HCT116 (cell line): ENCODE measurements at regions not wholly inside any gene's neighbourhood (a gene's known extent, or its start where the extent isn't known, plus 50 kb on each side); places are given as distances from the start of the nearest gene placed in this dataset.
A peak's percentile ranks its signal among the peaks of the same experiment; 100 is the strongest.

Experiments used
- ATAC-seq: fragments of 200-7000 bp; cut with Tn5 transposase; 2 replicates; pipeline ENCODE4 v1.9.1; 2020; ENCODE audit warnings: mild to moderate bottlenecking, moderate library complexity
- BruUV-seq: library from RNA; stranded (reverse); fragments of 400-500 nt; replicated peaks from 2 replicates; lab custom pipeline; 2021; lab: Mats Ljungman, UMichigan
- CTCF ChIA-PET: fragments of 300-600 bp; sonication (Branson Sonifier 250); formaldehyde crosslinking; loops from one replicate; lab custom pipeline; 2021; ENCODE audit warnings: antibody characterized with exemption; lab: Charles Lee
- POLR2A ChIA-PET: fragments of 300-600, 350-600 bp; sonication (Branson Sonifier 250); formaldehyde crosslinking; loops from one replicate; lab custom pipeline; 2021; ENCODE audit warnings: antibody characterized with exemption; lab: Charles Lee
- RAD21 ChIA-PET, 2 experiments: fragments of 300-600 bp; sonication (Branson Sonifier 250); formaldehyde crosslinking; loops; one replicate each; lab custom pipeline; 2023; ENCODE audit warnings: low total read pairs in 2 of 2; ENCODE audit not compliant: uncharacterized antibody in 2 of 2, unreplicated experiment in 2 of 2, low non-redundant PET in 1 of 2; lab: Charles Lee
- DNase-seq: peaks from one replicate; pipeline ENCODE4 v3.0.0-alpha.2; 2010; ENCODE audit warnings: low read depth, low spot score
- H2AFZ ChIP-seq: fragments of 200-600 bp; shearing (Covaris generic), sonication (generic); 2 replicates; pipeline ENCODE4 v1.6.1; 2017; ENCODE audit warnings: low read depth, mixed run types, mixed read lengths, antibody characterized with exemption, low read length; ENCODE audit not compliant: poor library complexity, severe bottlenecking
- H3K27ac ChIP-seq: 2 replicates; pipeline ENCODE4 v1.5.1; 2012; ENCODE audit warnings: low read depth, low read length
- H3K27me3 ChIP-seq: fragments of 200-600 bp; sonication (generic); 2 replicates; pipeline ENCODE4 v1.6.1; 2016; ENCODE audit warnings: mixed run types, low read length, mixed read lengths; ENCODE audit not compliant: insufficient read depth
- H3K36me3 ChIP-seq, 2 experiments: fragments of 200-500 bp in 1 of 2; fragments of 200-600 bp in 1 of 2; sonication (Bioruptor generic) in 1 of 2; sonication (generic) in 1 of 2; 2 replicates each; pipeline versions ENCODE4 v1.5.1 to v1.6.1; 2014 to 2016; ENCODE audit warnings: low read length in 2 of 2, inconsistent platforms in 1 of 2, mixed read lengths in 1 of 2, mixed run types in 1 of 2; ENCODE audit not compliant: insufficient read depth in 2 of 2, control insufficient read depth in 1 of 2
- H3K4me1 ChIP-seq, 2 experiments: fragments of 200-600 bp in 1 of 2; sonication (generic) in 1 of 2; 2 replicates each; pipeline versions ENCODE4 v1.5.1 to v1.6.1; 2012 to 2017; ENCODE audit warnings: low read length in 2 of 2, inconsistent platforms in 1 of 2, mild to moderate bottlenecking in 1 of 2, mixed read lengths in 1 of 2, mixed run types in 1 of 2, moderate library complexity in 1 of 2; ENCODE audit not compliant: insufficient read depth in 2 of 2, control insufficient read depth in 1 of 2
- H3K4me2 ChIP-seq: fragments of 200-600 bp; sonication (generic); 2 replicates; pipeline ENCODE4 v1.6.1; 2017; ENCODE audit warnings: mixed run types, low read length, mixed read lengths
- H3K4me3 ChIP-seq, 2 experiments: fragments of 200-600 bp in 1 of 2; sonication (generic) in 1 of 2; replicated peaks in 1 of 2; 2 replicates each; pipeline ENCODE4 v1.5.1; 2011 to 2016; ENCODE audit warnings: low read length in 2 of 2, control low read depth in 1 of 2, low read depth in 1 of 2, mild to moderate bottlenecking in 1 of 2, mixed read lengths in 1 of 2, mixed run types in 1 of 2
- H3K79me2 ChIP-seq: fragments of 200-600 bp; sonication (generic); 2 replicates; pipeline ENCODE4 v1.6.1; 2017; ENCODE audit warnings: mild to moderate bottlenecking, mixed run types, low read length, moderate library complexity, mixed read lengths; ENCODE audit not compliant: insufficient read depth
- H3K9ac ChIP-seq: fragments of 200-600 bp; sonication (generic); 2 replicates; pipeline ENCODE4 v1.6.1; 2016; ENCODE audit warnings: low read length, mixed read lengths
- H3K9me2 ChIP-seq: fragments of 200-600 bp; sonication (generic), shearing (Covaris generic); 2 replicates; pipeline ENCODE4 v1.6.1; 2017; ENCODE audit warnings: mixed run types, mild to moderate bottlenecking, moderate library complexity; ENCODE audit not compliant: insufficient read depth
- H3K9me3 ChIP-seq, 2 experiments: fragments of 200-500 bp in 1 of 2; fragments of 200-600 bp in 1 of 2; sonication (Bioruptor generic) in 1 of 2; sonication (generic) in 1 of 2; 2 replicates each; pipeline ENCODE4 v1.6.1; 2014 to 2017; ENCODE audit warnings: low read length in 2 of 2, mixed read lengths in 2 of 2, inconsistent platforms in 1 of 2, low read depth in 1 of 2, mild to moderate bottlenecking in 1 of 2, mixed run types in 1 of 2, moderate library complexity in 1 of 2; ENCODE audit not compliant: control insufficient read depth in 1 of 2, insufficient read depth in 1 of 2
- H4K20me1 ChIP-seq: fragments of 200-600 bp; sonication (generic), shearing (Covaris generic); 2 replicates; pipeline ENCODE4 v1.6.1; 2017; ENCODE audit warnings: mixed run types, mild to moderate bottlenecking, moderate library complexity; ENCODE audit not compliant: insufficient read depth
- CTCF ChIP-seq, 3 experiments: fragments of 200-600 bp in 1 of 3; sonication (generic) in 1 of 3; IDR thresholded peaks in 2 of 3; conservative IDR thresholded peaks in 1 of 3; 2 replicates each; pipeline ENCODE4 v1.5.1; 2012 to 2017; ENCODE audit warnings: low read depth in 2 of 3, low read length in 2 of 3, antibody characterized with exemption in 1 of 3, borderline replicate concordance in 1 of 3, control low read depth in 1 of 3, mild to moderate bottlenecking in 1 of 3, mixed read lengths in 1 of 3, mixed run types in 1 of 3, moderate library complexity in 1 of 3; ENCODE audit not compliant: insufficient read depth in 1 of 3
- POLR2A ChIP-seq: IDR thresholded peaks from 2 replicates; pipeline ENCODE4 v1.7.0; 2011; ENCODE audit warnings: borderline replicate concordance; ENCODE audit not compliant: insufficient read depth, insufficient read length; ENCODE audit errors: extremely low read depth
- RAD21 ChIP-seq: IDR thresholded peaks from 2 replicates; pipeline ENCODE4 v1.6.1; 2012; ENCODE audit warnings: low read depth, mild to moderate bottlenecking
- TCF7L2 ChIP-seq: IDR thresholded peaks from 2 replicates; pipeline ENCODE4 v1.7.0; 2011; ENCODE audit warnings: borderline replicate concordance, inconsistent platforms; ENCODE audit not compliant: insufficient read depth, insufficient read length; ENCODE audit errors: extremely low read depth
- YY1 ChIP-seq: IDR thresholded peaks from 2 replicates; pipeline ENCODE4 v1.6.1; 2011; ENCODE audit warnings: low read length, low read depth, moderate library complexity, mild to moderate bottlenecking; ENCODE audit not compliant: insufficient replicate concordance; ENCODE audit errors: extremely low read depth
- ZBTB33 ChIP-seq: IDR thresholded peaks from 2 replicates; pipeline ENCODE4 v1.6.1; 2011; ENCODE audit warnings: mild to moderate bottlenecking, low read length, moderate library complexity; ENCODE audit not compliant: insufficient replicate concordance; ENCODE audit errors: extremely low read depth
- intact Hi-C: fragments of 100-400 bp; cut with micrococcal nuclease; formaldehyde crosslinking; loops from 2 replicates; pipeline ENCODE4 v1.10.0; 2022

- peak overlapping the region; percentile 90 for H2AFZ ChIP-seq
Observed at GRCh38 chr5:81838307-81838906, 87.5 kb upstream of the SSBP2 start.

More at GRCh38 chr5:81838307-81838906, 87.5 kb upstream of the SSBP2 start:
- intact Hi-C loops: loop anchor here (2.0 kb wide), 1 partner anchor 332 kb away; no protein-coding TSS in a partner anchor
- H3K4me2 ChIP-seq: peak overlapping the region; percentile 6; the same call in 1 of the 2 replicates
- H3K9ac ChIP-seq: no peak overlapping the region
- ATAC-seq (peak; percentile 97), DNase-seq (peak; percentile 28)
- H3K4me1 ChIP-seq: peaks cover 0 to 11% of the 10 kb centered on the region in 2 experiments; a peak in 3 of 4 replicates
- no peaks in the 10 kb centered on the region for H4K20me1 ChIP-seq
- no peaks in the 10 kb centered on the region for H3K9me3 ChIP-seq
- POLR2A ChIA-PET: no interaction called here
- CTCF ChIA-PET: interaction anchor here (0.9 to 3.2 kb wide), 9 partner anchors 12 to 413 kb away, joined by 3 to 15 read pairs (median 5); partner anchors contain the start of gene SSBP2
- H3K79me2 ChIP-seq: no peaks in the 10 kb centered on the region
- H3K9me2 ChIP-seq: no peaks in the 10 kb centered on the region
- no peak overlapping the region for H3K4me3 ChIP-seq
- H3K27ac ChIP-seq: no peak overlapping the region
- H3K27me3 ChIP-seq: no peaks in the 10 kb centered on the region
- TF ChIP-seq ZBTB33 (no peak), POLR2A (no peak), TCF7L2 (no peak), RAD21 (peak; percentile 64), CTCF (IDR thresholded peaks at IDR 0.05 in 2 of 3, conservative IDR thresholded peaks at IDR 0.05 in 1 of 3; ENCODE audit: borderline replicate concordance in 1 of 3, insufficient read depth in 1 of 3, low read depth in 2 of 3, low read length in 2 of 3) (peak; percentile 23 to 77 (median 64); a peak in 5 of 6 replicates), YY1 (no peak)
- TF ChIP-seq, all 23 proteins: peak for 2
- RAD21 ChIA-PET: interaction anchor here in 1 of 2 experiments (1.4 kb wide), 1 partner anchor 13 kb away, joined by 3 read pairs; no protein-coding TSS in a partner anchor
- no peaks in the 10 kb centered on the region for H3K36me3 ChIP-seq
- no TSS peak for BruUV-seq
